ENCODE measurements at regions not wholly inside any gene's neighbourhood (a gene's known extent, or its start where the extent isn't known, plus 50 kb on each side); places are given as distances from the start of the nearest gene placed in this dataset.

GRCh38 chr16:6131526-6132050 is 1034.0 kb upstream of the EEF2KMT start:
- no peak for DNase-seq
- peaks cover 0 to 22% (median 0%) of the 10 kb centered on the region in 8 donors for H3K9me3 ChIP-seq
- no peak overlapping the region for H3K4me3 ChIP-seq
- no peaks in the 10 kb centered on the region for H3K36me3 ChIP-seq
- no peak overlapping the region for H3K27ac ChIP-seq
- intact Hi-C loops (cut with DNase I; ENCODE audit: low total_unique reads) = no loop called here
- H3K27me3 ChIP-seq (replicated peaks in 1 of 7) = no peaks in the 10 kb centered on the region
- H3K4me1 ChIP-seq = no peaks in the 10 kb centered on the region
- WGBS, 5 donors = 67 to 88% (median 79%) methylated on average over 5 of the region's 5 CpGs
- TF ChIP-seq POLR2AphosphoS5 (IDR thresholded peaks at IDR 0.05) = no peak
- no peak for TF ChIP-seq POLR2A (IDR thresholded peaks at IDR 0.05)
- TF ChIP-seq CTCF (IDR thresholded peaks at IDR 0.05 in 8 of 11, conservative IDR thresholded peaks at IDR 0.05 in 3 of 11) = no peak

- no peak for DNase-seq
- 71 to 82% (median 75%) methylated on average over 8 of the region's 8 CpGs for WGBS, 5 donors
- H3K4me3 ChIP-seq = no peak overlapping the region
- no peak overlapping the region for H3K27ac ChIP-seq
- no peaks in the 10 kb centered on the region for H3K4me1 ChIP-seq
- H3K36me3 ChIP-seq = no peaks in the 10 kb centered on the region
- H3K27me3 ChIP-seq (replicated peaks in 1 of 7) = no peaks in the 10 kb centered on the region
- intact Hi-C loops (cut with DNase I; ENCODE audit: low total_unique reads) = no loop called here
- no peak for TF ChIP-seq CTCF (IDR thresholded peaks at IDR 0.05 in 8 of 11, conservative IDR thresholded peaks at IDR 0.05 in 3 of 11)
- peaks cover 0 to 17% (median 0%) of the 10 kb centered on the region in 8 donors for H3K9me3 ChIP-seq
These were observed 1028.1 kb upstream of the EEF2KMT start for GRCh38 chr16:6125483-6126259.

- no peak for TF ChIP-seq POLR2A (IDR thresholded peaks at IDR 0.05)
- TF ChIP-seq POLR2AphosphoS5 (IDR thresholded peaks at IDR 0.05) = no peak
- no peak for TF ChIP-seq CTCF (IDR thresholded peaks at IDR 0.05 in 8 of 11, conservative IDR thresholded peaks at IDR 0.05 in 3 of 11)
- no peaks in the 10 kb centered on the region for H3K27me3 ChIP-seq (replicated peaks in 1 of 7)
- peaks cover 0 to 24% (median 1%) of the 10 kb centered on the region in 8 donors for H3K9me3 ChIP-seq
- intact Hi-C loops (cut with DNase I; ENCODE audit: low total_unique reads) = no loop called here
- 45 to 75% (median 53%) methylated on average over 1 of the region's 1 CpG for WGBS, 5 donors
- no peaks in the 10 kb centered on the region for H3K4me1 ChIP-seq
- no peak overlapping the region for H3K4me3 ChIP-seq
- no peak overlapping the region for H3K27ac ChIP-seq
- no peaks in the 10 kb centered on the region for H3K36me3 ChIP-seq
- no peak for DNase-seq
These were observed 1026.5 kb upstream of the EEF2KMT start for GRCh38 chr16:6124136-6124535.

GRCh38 chr16:6122401-6122800 is 1024.8 kb upstream of the EEF2KMT start:
- WGBS, 5 donors = 48 to 71% (median 64%) methylated on average over 5 of the region's 5 CpGs
- Histone ChIP-seq H3K27ac (no peak overlapping the region), H3K9me3 (peaks cover 0 to 31% (median 1%) of the 10 kb centered on the region in 8 donors), H3K27me3 (replicated peaks in 1 of 7) (no peaks in the 10 kb centered on the region), H3K36me3 (no peaks in the 10 kb centered on the region), H3K4me1 (no peaks in the 10 kb centered on the region), H3K4me3 (no peak overlapping the region)
- intact Hi-C loops (cut with DNase I; ENCODE audit: low total_unique reads) = no loop called here
- DNase-seq = no peak
- no peak for TF ChIP-seq POLR2A (IDR thresholded peaks at IDR 0.05)
- no peak for TF ChIP-seq POLR2AphosphoS5 (IDR thresholded peaks at IDR 0.05)
- TF ChIP-seq CTCF (IDR thresholded peaks at IDR 0.05 in 8 of 11, conservative IDR thresholded peaks at IDR 0.05 in 3 of 11) = no peak
